ENCODE measurements at regions not wholly inside any gene's neighbourhood (a gene's known extent, or its start where the extent isn't known, plus 50 kb on each side); places are given as distances from the start of the nearest gene placed in this dataset.

DNA sequence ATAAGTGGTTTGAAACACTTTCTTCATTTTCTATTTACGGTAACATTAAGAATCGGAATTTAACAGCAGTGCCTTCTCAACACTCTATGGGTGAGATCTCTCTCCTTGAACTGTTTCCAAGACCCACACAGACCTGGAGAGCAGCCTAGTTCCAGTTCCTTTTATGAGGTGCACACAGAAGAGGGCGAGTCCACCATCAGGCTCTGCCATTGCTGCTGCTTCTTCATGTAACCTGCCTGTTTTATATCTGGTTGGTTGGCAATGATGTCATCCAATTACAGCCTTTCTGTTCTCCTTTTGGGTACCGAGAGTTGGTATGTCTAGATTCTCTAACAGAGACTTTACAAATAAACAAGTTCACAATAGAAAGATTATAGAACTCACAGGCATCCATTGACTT is 225.7 kb downstream of the UTP18 start:
- TF ChIP-seq, protein P1, sequence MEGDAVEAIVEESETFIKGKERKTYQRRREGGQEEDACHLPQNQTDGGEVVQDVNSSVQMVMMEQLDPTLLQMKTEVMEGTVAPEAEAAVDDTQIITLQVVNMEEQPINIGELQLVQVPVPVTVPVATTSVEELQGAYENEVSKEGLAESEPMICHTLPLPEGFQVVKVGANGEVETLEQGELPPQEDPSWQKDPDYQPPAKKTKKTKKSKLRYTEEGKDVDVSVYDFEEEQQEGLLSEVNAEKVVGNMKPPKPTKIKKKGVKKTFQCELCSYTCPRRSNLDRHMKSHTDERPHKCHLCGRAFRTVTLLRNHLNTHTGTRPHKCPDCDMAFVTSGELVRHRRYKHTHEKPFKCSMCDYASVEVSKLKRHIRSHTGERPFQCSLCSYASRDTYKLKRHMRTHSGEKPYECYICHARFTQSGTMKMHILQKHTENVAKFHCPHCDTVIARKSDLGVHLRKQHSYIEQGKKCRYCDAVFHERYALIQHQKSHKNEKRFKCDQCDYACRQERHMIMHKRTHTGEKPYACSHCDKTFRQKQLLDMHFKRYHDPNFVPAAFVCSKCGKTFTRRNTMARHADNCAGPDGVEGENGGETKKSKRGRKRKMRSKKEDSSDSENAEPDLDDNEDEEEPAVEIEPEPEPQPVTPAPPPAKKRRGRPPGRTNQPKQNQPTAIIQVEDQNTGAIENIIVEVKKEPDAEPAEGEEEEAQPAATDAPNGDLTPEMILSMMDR (IDR thresholded peaks at IDR 0.05; ENCODE audit: poor library complexity, severe bottlenecking): no peak

DNA sequence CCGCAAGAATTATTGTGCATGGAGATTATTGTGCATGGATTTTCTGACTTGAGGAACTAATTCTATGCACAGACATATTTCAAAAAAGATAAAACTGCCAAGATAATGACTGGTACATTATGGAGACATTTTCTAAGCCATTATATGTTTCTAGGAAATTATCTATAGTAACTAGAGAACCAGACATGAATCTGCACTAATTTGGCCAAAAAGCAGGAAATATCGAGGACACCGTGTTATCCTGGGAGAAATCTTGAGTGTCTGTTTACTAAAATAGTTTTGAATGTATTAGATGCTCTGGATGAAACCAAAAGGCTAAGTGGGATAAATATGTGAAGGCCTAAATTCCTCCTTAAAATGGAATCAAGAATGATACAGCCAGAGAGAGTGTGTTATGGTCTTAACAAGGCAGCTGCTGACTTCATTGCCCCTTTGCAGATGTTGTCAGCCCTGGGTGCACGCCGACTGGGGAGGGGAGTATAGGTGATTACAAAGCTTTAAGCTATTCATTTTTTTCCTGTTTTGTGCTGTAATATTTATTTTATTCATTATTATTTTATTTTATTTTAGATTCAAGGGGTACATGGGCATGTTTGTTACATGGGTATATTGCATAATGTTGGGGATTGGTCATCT is 226.7 kb downstream of the UTP18 start:
- no peak for ATAC-seq (ENCODE audit: low read depth)
- DNase-seq (ENCODE audit: low spot score): no peak
- no peaks in the 10 kb centered on the region for H3K36me3 ChIP-seq (ENCODE audit: low read depth)
- H3K4me1 ChIP-seq (ENCODE audit: insufficient read depth, poor library complexity, severe bottlenecking): no peaks in the 10 kb centered on the region
- no peak overlapping the region for H3K4me3 ChIP-seq (ENCODE audit: severe bottlenecking)
- no peaks in the 10 kb centered on the region for H3K27me3 ChIP-seq (ENCODE audit: insufficient read depth, poor library complexity, severe bottlenecking)
- no peak overlapping the region for H3K27ac ChIP-seq (ENCODE audit: poor library complexity, severe bottlenecking)
- H3K9me3 ChIP-seq (ENCODE audit: severe bottlenecking): peaks cover 2% of the 10 kb centered on the region
- TF ChIP-seq, protein P1 (IDR thresholded peaks at IDR 0.05; ENCODE audit: poor library complexity, severe bottlenecking): no peak

More for the DNA sequence above, 225.7 kb downstream of the UTP18 start:
- Histone ChIP-seq H3K9me3 (ENCODE audit: severe bottlenecking) (peaks cover 4% of the 10 kb centered on the region), H3K36me3 (ENCODE audit: low read depth) (no peaks in the 10 kb centered on the region), H3K4me3 (ENCODE audit: severe bottlenecking) (no peak overlapping the region), H3K27ac (ENCODE audit: poor library complexity, severe bottlenecking) (no peak overlapping the region), H3K4me1 (ENCODE audit: insufficient read depth, poor library complexity, severe bottlenecking) (no peaks in the 10 kb centered on the region), H3K27me3 (ENCODE audit: insufficient read depth, poor library complexity, severe bottlenecking) (no peaks in the 10 kb centered on the region)
- DNase-seq (ENCODE audit: low spot score): no peak
- ATAC-seq (ENCODE audit: low read depth): no peak

DNA sequence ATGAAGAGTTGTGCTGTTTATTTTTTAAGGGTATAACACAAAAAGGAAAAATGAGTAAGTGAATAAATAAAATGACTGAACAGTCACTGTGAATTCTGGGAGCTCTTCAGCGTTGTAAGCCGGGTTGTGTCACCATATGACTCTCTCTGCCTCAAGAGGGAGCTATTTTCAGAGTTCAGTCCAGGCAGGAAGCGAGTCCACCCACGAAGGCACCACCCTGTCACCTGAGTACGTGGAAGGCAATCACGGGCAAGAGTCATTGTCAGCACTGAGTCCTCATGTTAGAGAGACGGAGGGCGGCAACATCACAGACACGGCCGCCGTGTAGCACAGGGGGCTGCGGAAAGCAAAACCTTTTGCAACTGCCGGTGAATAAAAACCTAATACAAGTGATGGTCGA is 227.6 kb downstream of the UTP18 start:
- H3K27me3 ChIP-seq (ENCODE audit: insufficient read depth, poor library complexity, severe bottlenecking): no peaks in the 10 kb centered on the region
- H3K9me3 ChIP-seq (ENCODE audit: severe bottlenecking): peaks cover 3% of the 10 kb centered on the region
- TF ChIP-seq, protein P1 (IDR thresholded peaks at IDR 0.05; ENCODE audit: poor library complexity, severe bottlenecking): no peak
- H3K27ac ChIP-seq (ENCODE audit: poor library complexity, severe bottlenecking): no peak overlapping the region
- ATAC-seq (ENCODE audit: low read depth) (no peak), DNase-seq (ENCODE audit: low spot score) (no peak)
- H3K4me1 ChIP-seq (ENCODE audit: insufficient read depth, poor library complexity, severe bottlenecking): no peaks in the 10 kb centered on the region
- H3K4me3 ChIP-seq (ENCODE audit: severe bottlenecking): no peak overlapping the region
- H3K36me3 ChIP-seq (ENCODE audit: low read depth): no peaks in the 10 kb centered on the region

DNA sequence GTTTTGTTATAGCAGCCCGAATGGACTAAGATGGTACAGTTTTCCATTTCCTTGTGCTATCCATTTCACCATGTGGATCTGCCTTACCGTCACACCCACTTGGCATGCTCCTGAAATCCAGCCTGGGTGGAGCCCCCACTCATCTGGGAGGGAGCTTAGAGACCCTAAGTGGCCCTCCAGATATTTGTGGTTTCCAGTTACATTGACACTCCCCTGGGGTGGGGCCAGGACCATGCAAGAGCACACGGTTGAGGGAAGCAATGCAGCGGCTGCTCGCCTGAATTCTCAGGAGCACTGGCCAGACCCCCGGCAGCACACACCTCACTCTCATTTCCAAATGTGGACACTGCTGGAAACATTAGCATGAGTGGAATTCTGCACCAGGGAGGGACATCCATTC is 231.1 kb downstream of the UTP18 start:
- peaks cover 6% of the 10 kb centered on the region for H3K27me3 ChIP-seq (ENCODE audit: insufficient read depth, poor library complexity, severe bottlenecking)
- DNase-seq (ENCODE audit: low spot score): no peak
- TF ChIP-seq, protein P1 (IDR thresholded peaks at IDR 0.05; ENCODE audit: poor library complexity, severe bottlenecking): no peak
- H3K9me3 ChIP-seq (ENCODE audit: severe bottlenecking): peaks cover 3% of the 10 kb centered on the region
- ATAC-seq (ENCODE audit: low read depth): no peak
- H3K27ac ChIP-seq (ENCODE audit: poor library complexity, severe bottlenecking): no peak overlapping the region
- no peaks in the 10 kb centered on the region for H3K36me3 ChIP-seq (ENCODE audit: low read depth)
- H3K4me3 ChIP-seq (ENCODE audit: severe bottlenecking): no peak overlapping the region
- no peaks in the 10 kb centered on the region for H3K4me1 ChIP-seq (ENCODE audit: insufficient read depth, poor library complexity, severe bottlenecking)

DNA sequence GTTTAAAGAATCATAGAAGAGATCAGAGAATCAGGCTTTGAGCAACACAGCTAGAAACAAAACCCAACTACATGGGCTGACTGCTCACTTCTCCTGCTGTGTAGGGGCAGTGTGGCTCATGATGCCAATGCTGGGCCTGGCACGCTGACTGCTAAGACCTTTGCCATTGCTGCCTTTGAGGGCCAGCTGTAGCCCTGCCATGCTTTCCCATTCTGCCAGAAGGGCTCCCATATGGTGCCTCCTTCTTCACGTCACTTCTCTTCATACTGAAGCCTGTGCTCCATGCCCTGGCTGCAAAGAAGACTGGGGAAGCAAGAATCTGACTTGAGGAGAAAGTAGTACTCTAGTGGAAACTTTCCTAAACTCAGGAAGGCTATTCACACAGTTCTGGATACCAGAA is 232.9 kb downstream of the UTP18 start:
- Histone ChIP-seq H3K27me3 (ENCODE audit: insufficient read depth, poor library complexity, severe bottlenecking) (peaks cover 6% of the 10 kb centered on the region), H3K27ac (ENCODE audit: poor library complexity, severe bottlenecking) (no peak overlapping the region), H3K4me1 (ENCODE audit: insufficient read depth, poor library complexity, severe bottlenecking) (no peaks in the 10 kb centered on the region), H3K9me3 (ENCODE audit: severe bottlenecking) (peaks cover 3% of the 10 kb centered on the region), H3K4me3 (ENCODE audit: severe bottlenecking) (no peak overlapping the region), H3K36me3 (ENCODE audit: low read depth) (no peaks in the 10 kb centered on the region)
- TF ChIP-seq, protein P1 (IDR thresholded peaks at IDR 0.05; ENCODE audit: poor library complexity, severe bottlenecking): no peak
- DNase-seq (ENCODE audit: low spot score) (no peak), ATAC-seq (ENCODE audit: low read depth) (no peak)

Data from RWPE2 (cell line).